GM23338 (cell line): ENCODE measurements at regions not wholly inside any gene's neighbourhood (a gene's known extent, or its start where the extent isn't known, plus 50 kb on each side); places are given as distances from the start of the nearest gene placed in this dataset.

Source experiments
- ATAC-seq: fragments of 200-7000 bp; cut with Tn5 transposase; 3 replicates; pipeline ENCODE4 v1.9.1; 2020
- DNase-seq: peaks from one replicate; pipeline ENCODE4 v3.0.0-alpha.2; 2015; ENCODE audit warnings: low spot score
- H2AFZ ChIP-seq: fragments of 200-600 bp; sonication (generic); 2 replicates; pipeline ENCODE4 v1.8.0; 2016; ENCODE audit warnings: antibody characterized with exemption, mild to moderate bottlenecking, moderate library complexity
- H3F3A ChIP-seq: fragments of 200-600 bp; sonication (generic); replicated peaks from 2 replicates; pipeline ENCODE4 v1.8.0; 2017; ENCODE audit warnings: antibody characterized with exemption, mixed run types, low read depth
- H3K27ac ChIP-seq: fragments of 200-600 bp; sonication (generic); 2 replicates; pipeline ENCODE4 v1.6.1; 2016; ENCODE audit warnings: low read depth
- H3K27me3 ChIP-seq: fragments of 200-600 bp; sonication (generic); 2 replicates; pipeline ENCODE4 v1.8.0; 2016; ENCODE audit warnings: mild to moderate bottlenecking, mixed run types, moderate library complexity; ENCODE audit not compliant: insufficient read depth
- H3K36me3 ChIP-seq: fragments of 200-600 bp; sonication (generic); 2 replicates; pipeline ENCODE4 v1.8.0; 2016; ENCODE audit warnings: mild to moderate bottlenecking; ENCODE audit not compliant: insufficient read depth
- H3K4me1 ChIP-seq: fragments of 200-600 bp; sonication (generic); 2 replicates; pipeline ENCODE4 v1.8.0; 2016; ENCODE audit warnings: mild to moderate bottlenecking, moderate library complexity; ENCODE audit not compliant: insufficient read depth
- H3K4me2 ChIP-seq: fragments of 200-600 bp; sonication (generic); 2 replicates; pipeline ENCODE4 v1.7.1; 2017; ENCODE audit warnings: mixed run types
- H3K4me3 ChIP-seq: fragments of 200-600 bp; sonication (generic); 2 replicates; pipeline ENCODE4 v1.6.1; 2016; ENCODE audit warnings: mixed run types
- H3K79me2 ChIP-seq: fragments of 200-600 bp; sonication (generic); replicated peaks from 2 replicates; pipeline ENCODE4 v1.8.0; 2017; ENCODE audit warnings: mild to moderate bottlenecking; ENCODE audit not compliant: insufficient read depth
- H3K9me2 ChIP-seq: fragments of 200-600 bp; sonication (generic); 2 replicates; pipeline ENCODE4 v1.8.0; 2017; ENCODE audit not compliant: insufficient read depth
- H4K20me1 ChIP-seq: fragments of 200-600 bp; sonication (generic); replicated peaks from 2 replicates; pipeline ENCODE4 v1.8.0; 2017; ENCODE audit warnings: mild to moderate bottlenecking; ENCODE audit not compliant: insufficient read depth
- H3K27ac Mint-ChIP-seq: 2 replicates; pipeline ENCODE4 v1.8.0; 2020; ENCODE audit warnings: inconsistent platforms, mild to moderate bottlenecking, moderate library complexity, mixed read lengths
- H3K27me3 Mint-ChIP-seq: 3 replicates; pipeline ENCODE4 v1.8.0; 2022; ENCODE audit warnings: low read depth, mild to moderate bottlenecking, moderate library complexity, mixed read lengths, inconsistent platforms; ENCODE audit not compliant: insufficient read depth, poor library complexity
- H3K36me3 Mint-ChIP-seq: 3 replicates; pipeline ENCODE4 v1.8.0; 2021; ENCODE audit warnings: low read depth, mild to moderate bottlenecking, inconsistent platforms, moderate library complexity, mixed read lengths
- H3K4me1 Mint-ChIP-seq: 3 replicates; pipeline ENCODE4 v1.8.0; 2020; ENCODE audit warnings: mild to moderate bottlenecking, inconsistent platforms, mixed read lengths
- H3K4me3 Mint-ChIP-seq: 3 replicates; pipeline ENCODE4 v1.8.0; 2021; ENCODE audit warnings: moderate library complexity, mild to moderate bottlenecking, inconsistent platforms, mixed read lengths
- H3K9me3 Mint-ChIP-seq: 3 replicates; pipeline ENCODE4 v1.8.0; 2020; ENCODE audit warnings: moderate library complexity, mild to moderate bottlenecking, inconsistent platforms, mixed read lengths
- CTCF ChIP-seq, 2 experiments: fragments of 200-600 bp in 1 of 2; sonication (generic) in 1 of 2; conservative IDR thresholded peaks; 2 replicates each; pipeline versions ENCODE4 v1.5.1 to v1.6.1; 2016 to 2017; ENCODE audit warnings: antibody characterized with exemption in 2 of 2, low read depth in 2 of 2, mild to moderate bottlenecking in 2 of 2, moderate library complexity in 1 of 2
- EZH2 ChIP-seq: fragments of 200-600 bp; sonication (generic); IDR thresholded peaks from one replicate; pipeline ENCODE4 v1.8.0; 2017; ENCODE audit warnings: antibody characterized with exemption, mild to moderate bottlenecking, low read depth; ENCODE audit not compliant: unreplicated experiment
- EZH2phosphoT487 ChIP-seq: fragments of 200-600 bp; sonication (generic); IDR thresholded peaks from one replicate; pipeline ENCODE4 v1.8.1; 2018; ENCODE audit warnings: antibody characterized with exemption; ENCODE audit not compliant: unreplicated experiment
- JUNB ChIP-seq: IDR thresholded peaks from one replicate; pipeline ENCODE4 v1.6.1; 2016; ENCODE audit warnings: antibody characterized with exemption; ENCODE audit not compliant: unreplicated experiment
- NANOG ChIP-seq: IDR thresholded peaks from 2 replicates; pipeline ENCODE4 v1.6.1; 2016; ENCODE audit warnings: antibody characterized with exemption, borderline replicate concordance
- POLR2AphosphoS5 ChIP-seq: IDR thresholded peaks from 2 replicates; pipeline ENCODE4 v1.6.1; 2016; ENCODE audit warnings: antibody characterized with exemption, low read depth
- REST ChIP-seq: IDR thresholded peaks from one replicate; pipeline ENCODE4 v1.6.1; 2018; ENCODE audit warnings: antibody characterized with exemption; ENCODE audit not compliant: unreplicated experiment
- ZNF331 ChIP-seq: fragments of 250-450 bp; sonication (Bioruptor Pico); IDR thresholded peaks from 2 replicates; pipeline ENCODE4 v1.5.0; 2020; ENCODE audit warnings: low read depth, mild to moderate bottlenecking, moderate library complexity
- ZNF462 ChIP-seq: fragments of 250-450 bp; sonication (Bioruptor Pico); IDR thresholded peaks from 2 replicates; pipeline ENCODE4 v1.5.0; 2020; ENCODE audit warnings: mild to moderate bottlenecking, moderate library complexity

- peak; percentile 81 for ATAC-seq
- TF ChIP-seq CTCF (conservative IDR thresholded peaks at IDR 0.05; ENCODE audit: low read depth in 2 of 2) (peak; percentile 73), NANOG (no peak), JUNB (no peak), EZH2phosphoT487 (no peak)
- Histone ChIP-seq H3K36me3 (no peaks in the 10 kb centered on the region), H4K20me1 (no peaks in the 10 kb centered on the region), H3F3A (no peaks in the 10 kb centered on the region), H3K79me2 (no peaks in the 10 kb centered on the region), H3K9me2 (no peaks in the 10 kb centered on the region), H3K4me2 (no peak overlapping the region), H3K4me1 (no peaks in the 10 kb centered on the region), H3K27ac (no peak overlapping the region), H3K27me3 (no peaks in the 10 kb centered on the region), H2AFZ (0 out of 2 replicates have a peak overlapping the region, but pooled peaks have one; percentile 63), H3K4me3 (no peak overlapping the region)
- H3K36me3 Mint-ChIP-seq = peaks cover 3% of the 10 kb centered on the region; the same call in 1 of the 3 replicates
- H3K27ac Mint-ChIP-seq = no peak overlapping the region
- no peaks in the 10 kb centered on the region for H3K4me1 Mint-ChIP-seq
- peak; percentile 53 for DNase-seq
- peaks cover 1% of the 10 kb centered on the region for H3K27me3 Mint-ChIP-seq
- peaks cover 12% of the 10 kb centered on the region for H3K9me3 Mint-ChIP-seq
- no peak overlapping the region for H3K4me3 Mint-ChIP-seq
Observed at GRCh38 chr13:47798906-47799305, 202.2 kb downstream of the SUCLA2 start.

- H3K36me3 ChIP-seq = no peaks in the 10 kb centered on the region
- no peaks in the 10 kb centered on the region for H3K79me2 ChIP-seq
- H3K27ac ChIP-seq = no peak overlapping the region
- no peak for ATAC-seq
- no peaks in the 10 kb centered on the region for H3K9me2 ChIP-seq
- no peak overlapping the region for H3K4me3 ChIP-seq
- Mint-ChIP-seq H3K27ac (no peak overlapping the region; the same call in 1 of the 2 replicates), H3K4me1 (no peaks in the 10 kb centered on the region), H3K27me3 (peaks cover 1% of the 10 kb centered on the region), H3K36me3 (peaks cover 3% of the 10 kb centered on the region; the same call in 1 of the 3 replicates), H3K4me3 (no peak overlapping the region), H3K9me3 (peaks cover 14% of the 10 kb centered on the region)
- H2AFZ ChIP-seq = no peak overlapping the region
- TF ChIP-seq ZNF331 (no peak), REST (no peak), ZNF462 (no peak), POLR2AphosphoS5 (no peak), EZH2 (no peak)
- no peaks in the 10 kb centered on the region for H3K4me1 ChIP-seq
- H3F3A ChIP-seq = no peaks in the 10 kb centered on the region
- H4K20me1 ChIP-seq = no peaks in the 10 kb centered on the region
- H3K4me2 ChIP-seq = no peak overlapping the region
- no peak for DNase-seq
- H3K27me3 ChIP-seq = no peaks in the 10 kb centered on the region
Observed at GRCh38 chr13:47798194-47798593, 202.9 kb downstream of the SUCLA2 start.
